Endothelial cell (in vitro differentiated cells): ENCODE measurements at regions not wholly inside any gene's neighbourhood (a gene's known extent, or its start where the extent isn't known, plus 50 kb on each side); places are given as distances from the start of the nearest gene placed in this dataset.

Experiments
- DNase-seq: peaks from one replicate; pipeline ENCODE4 v3.0.0; 2021; ENCODE audit warnings: low spot score
- H3K27ac Mint-ChIP-seq: one replicate; pipeline ENCODE4 v1.8.0; 2021; ENCODE audit warnings: mixed read lengths, inconsistent platforms; ENCODE audit not compliant: unreplicated experiment
- H3K27me3 Mint-ChIP-seq: one replicate; pipeline ENCODE4 v1.8.0; 2021; ENCODE audit warnings: mild to moderate bottlenecking, moderate library complexity, mixed read lengths, inconsistent platforms; ENCODE audit not compliant: unreplicated experiment
- H3K36me3 Mint-ChIP-seq: one replicate; pipeline ENCODE4 v1.8.0; 2021; ENCODE audit warnings: mild to moderate bottlenecking, low read depth, mixed read lengths, inconsistent platforms; ENCODE audit not compliant: unreplicated experiment
- H3K4me1 Mint-ChIP-seq: one replicate; pipeline ENCODE4 v1.8.0; 2021; ENCODE audit warnings: mild to moderate bottlenecking, mixed read lengths, inconsistent platforms; ENCODE audit not compliant: unreplicated experiment
- H3K4me3 Mint-ChIP-seq: one replicate; pipeline ENCODE4 v1.8.0; 2021; ENCODE audit warnings: mild to moderate bottlenecking, mixed read lengths, inconsistent platforms; ENCODE audit not compliant: unreplicated experiment
- H3K9me3 Mint-ChIP-seq: one replicate; pipeline ENCODE4 v1.8.0; 2021; ENCODE audit warnings: mixed read lengths, inconsistent platforms; ENCODE audit not compliant: unreplicated experiment
- CTCF ChIP-seq: fragments of 200-600 bp; sonication (generic); IDR thresholded peaks from one replicate; pipeline ENCODE4 v1.5.0; 2021; ENCODE audit warnings: antibody characterized with exemption; ENCODE audit not compliant: unreplicated experiment

GRCh38 chr4:156201050-156201449 is 247.4 kb upstream of the CTSO start:
- Mint-ChIP-seq H3K36me3 (no peaks in the 10 kb centered on the region), H3K27me3 (no peaks in the 10 kb centered on the region)

GRCh38 chr4:156198511-156198910 is 244.8 kb upstream of the CTSO start:
- H3K4me1 Mint-ChIP-seq, result peaks cover under 1% of the 10 kb centered on the region
- TF ChIP-seq CTCF, result no peak
- H3K27ac Mint-ChIP-seq, result no peak overlapping the region
- no peak for DNase-seq
- H3K9me3 Mint-ChIP-seq, result no peaks in the 10 kb centered on the region
- H3K36me3 Mint-ChIP-seq, result no peaks in the 10 kb centered on the region
- no peak overlapping the region for H3K4me3 Mint-ChIP-seq
- H3K27me3 Mint-ChIP-seq, result no peaks in the 10 kb centered on the region

More at GRCh38 chr4:156201050-156201449, 247.4 kb upstream of the CTSO start:
- no peak for DNase-seq
- Mint-ChIP-seq H3K27ac (no peak overlapping the region), H3K4me1 (no peaks in the 10 kb centered on the region), H3K9me3 (no peaks in the 10 kb centered on the region), H3K4me3 (no peak overlapping the region)
- no peak for TF ChIP-seq CTCF

GRCh38 chr4:156197216-156197615 is 243.6 kb upstream of the CTSO start:
- H3K27me3 Mint-ChIP-seq, result no peaks in the 10 kb centered on the region
- no peak overlapping the region for H3K4me3 Mint-ChIP-seq
- H3K27ac Mint-ChIP-seq, result no peak overlapping the region
- H3K4me1 Mint-ChIP-seq, result peaks cover 6% of the 10 kb centered on the region
- H3K36me3 Mint-ChIP-seq, result no peaks in the 10 kb centered on the region
- no peak for DNase-seq
- no peak for TF ChIP-seq CTCF
- H3K9me3 Mint-ChIP-seq, result no peaks in the 10 kb centered on the region

GRCh38 chr4:156196722-156197121 is 243.1 kb upstream of the CTSO start:
- Mint-ChIP-seq H3K9me3 (no peaks in the 10 kb centered on the region), H3K4me3 (no peak overlapping the region), H3K27me3 (no peaks in the 10 kb centered on the region), H3K4me1 (peaks cover 6% of the 10 kb centered on the region), H3K27ac (no peak overlapping the region), H3K36me3 (no peaks in the 10 kb centered on the region)
- no peak for TF ChIP-seq CTCF
- no peak for DNase-seq

- H3K4me1 Mint-ChIP-seq, result peaks cover 6% of the 10 kb centered on the region
Measured at GRCh38 chr4:156195914-156196313, 242.2 kb upstream of the CTSO start.

More at GRCh38 chr4:156195914-156196313, 242.2 kb upstream of the CTSO start:
- no peak for DNase-seq
- no peaks in the 10 kb centered on the region for H3K27me3 Mint-ChIP-seq
- H3K27ac Mint-ChIP-seq, result no peak overlapping the region
- H3K9me3 Mint-ChIP-seq, result no peaks in the 10 kb centered on the region
- TF ChIP-seq CTCF, result no peak
- H3K36me3 Mint-ChIP-seq, result no peaks in the 10 kb centered on the region
- no peak overlapping the region for H3K4me3 Mint-ChIP-seq
